HG02938 (cell line): ENCODE measurements at regions not wholly inside any gene's neighbourhood (a gene's known extent, or its start where the extent isn't known, plus 50 kb on each side); places are given as distances from the start of the nearest gene placed in this dataset.

Experiments
- ATAC-seq: cut with Tn5 transposase; IDR thresholded peaks from one replicate; pipeline ENCODE4 v1.9.1; 2021; ENCODE audit warnings: mild to moderate bottlenecking, moderate library complexity; ENCODE audit not compliant: unreplicated experiment

DNA sequence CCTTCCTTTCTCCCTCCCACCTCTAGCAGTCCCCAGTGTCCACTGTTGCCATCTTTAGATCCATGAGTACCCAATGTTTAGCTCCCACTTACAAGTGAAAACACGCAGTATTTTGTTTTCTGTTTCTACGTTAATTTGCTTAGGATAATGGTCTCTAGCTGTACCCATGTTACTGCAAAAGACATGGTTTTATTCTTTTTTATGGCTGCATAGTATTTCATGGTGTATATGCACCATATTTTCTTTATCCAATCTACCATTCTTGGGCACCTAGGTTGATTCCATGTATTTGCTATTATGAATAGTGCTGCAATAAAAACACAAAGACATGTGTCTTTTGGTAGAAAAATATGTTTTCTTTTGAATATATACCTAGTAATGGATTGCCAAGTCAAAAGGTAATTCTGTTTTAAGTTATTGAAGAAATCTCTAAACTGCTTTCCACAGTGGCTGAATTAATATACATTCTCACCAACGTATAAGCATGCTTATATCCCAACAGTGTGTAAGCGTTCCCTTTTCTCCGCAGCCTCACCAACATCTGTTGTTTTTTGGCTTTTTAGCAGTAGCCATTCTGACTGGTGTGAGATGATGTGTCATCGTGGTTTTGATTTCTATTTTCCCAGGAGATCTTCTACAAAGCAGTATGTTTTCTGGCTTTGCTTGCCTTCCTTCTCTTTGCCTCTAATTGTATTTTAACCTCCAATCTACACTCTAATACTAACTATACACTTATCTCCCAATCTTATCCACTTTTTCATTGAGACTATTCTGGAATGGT lies 179.5 kb upstream of the PHF14 start:
- ATAC-seq = no peak

DNA sequence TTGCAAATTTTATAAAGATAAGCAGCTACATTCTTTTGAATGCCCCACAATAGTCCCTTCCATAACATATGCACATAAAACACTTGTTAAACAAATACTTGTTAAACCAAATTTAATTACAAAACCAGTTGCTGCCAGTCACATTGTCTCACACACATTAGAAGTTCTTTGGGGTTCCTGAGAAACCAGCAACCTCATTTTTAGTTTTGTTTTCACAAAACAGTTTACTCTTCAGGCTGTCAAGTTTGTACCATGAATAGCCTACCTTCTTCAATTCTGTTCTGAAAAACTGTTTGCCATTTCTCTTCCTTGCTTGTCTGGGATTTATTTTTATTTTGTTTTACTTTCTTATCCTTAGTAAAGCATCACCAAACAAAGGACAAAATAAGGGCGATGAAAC lies 176.5 kb upstream of the PHF14 start:
- no peak for ATAC-seq

DNA sequence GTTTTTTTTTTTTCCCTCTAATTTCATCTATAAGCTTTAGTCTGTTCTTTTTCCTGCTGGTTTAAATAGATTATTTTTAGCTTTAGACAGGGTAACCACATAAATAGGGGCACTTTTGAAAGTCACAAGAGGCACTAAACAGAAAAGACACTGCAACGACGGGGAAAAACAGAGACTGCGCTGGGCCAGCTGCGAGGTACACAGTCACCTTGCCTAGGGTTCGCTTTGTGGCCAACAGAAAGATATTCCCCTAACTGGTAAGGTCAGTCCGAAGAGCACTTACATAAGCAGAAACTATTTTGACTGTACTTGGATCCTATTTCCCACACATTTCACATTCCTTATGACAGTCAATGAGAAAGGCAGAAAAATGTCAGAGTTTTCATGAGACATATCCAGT lies 175.6 kb upstream of the PHF14 start:
- ATAC-seq = no peak

DNA sequence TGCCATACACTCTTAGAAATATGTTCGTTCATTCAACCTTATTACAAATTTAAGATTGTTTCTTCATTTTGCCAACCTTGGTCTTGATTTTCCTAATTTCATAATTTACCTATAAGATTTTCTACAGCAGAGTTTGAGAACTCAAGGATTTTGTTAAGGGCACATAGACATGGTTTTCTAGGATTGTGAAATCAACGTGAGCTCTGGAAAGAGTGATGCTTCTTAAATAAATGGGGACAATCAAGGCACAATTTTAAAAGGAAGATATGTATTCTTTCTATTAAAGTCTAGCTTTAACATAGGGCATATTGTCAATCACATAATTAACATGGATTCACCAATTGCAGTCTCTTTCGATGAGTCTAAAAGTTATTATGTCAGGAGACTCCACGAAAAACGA lies 174.2 kb upstream of the PHF14 start:
- no peak for ATAC-seq

GRCh38 chr7:10802011-10802410 lies 171.7 kb upstream of the PHF14 start:
- ATAC-seq = no peak

DNA sequence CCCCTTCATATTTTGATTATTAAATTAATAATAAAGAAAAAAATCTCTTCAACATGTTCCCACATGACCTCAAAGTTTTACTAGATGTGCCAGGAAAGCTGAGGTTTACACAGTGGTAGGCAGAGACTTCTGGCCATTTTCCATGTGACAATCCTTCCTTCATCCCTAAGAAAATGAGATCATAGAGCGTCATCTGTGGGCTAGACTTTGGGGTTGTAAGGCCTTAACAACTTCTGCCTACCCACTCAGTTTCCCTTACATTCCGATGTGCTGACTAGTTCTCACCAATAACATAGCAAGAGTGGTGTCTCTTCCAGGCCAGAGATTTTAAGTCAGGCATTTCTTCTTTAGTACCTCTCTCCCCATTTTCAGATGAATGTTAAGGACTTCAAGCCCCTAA lies 171.1 kb upstream of the PHF14 start:
- ATAC-seq = no peak

GRCh38 chr7:10803720-10804119 lies 170.0 kb upstream of the PHF14 start:
- no peak for ATAC-seq

DNA sequence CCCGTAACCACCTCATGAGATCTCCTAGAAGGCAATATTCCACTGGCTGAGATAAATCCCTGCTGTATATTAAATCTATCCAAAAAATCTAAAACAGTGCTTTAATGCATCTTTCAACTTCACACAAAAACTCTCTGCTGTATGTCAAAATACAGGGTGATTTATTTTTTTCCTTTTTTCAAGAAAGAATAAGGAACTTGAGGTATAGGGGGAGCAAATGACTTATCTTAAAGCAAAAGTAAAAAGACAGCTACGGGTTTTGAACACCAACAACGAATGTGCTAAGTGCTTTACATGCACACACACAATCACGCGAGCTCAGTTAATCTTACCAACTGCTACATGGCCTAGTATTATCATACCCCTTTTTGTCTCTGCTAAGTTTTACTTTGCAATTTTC lies 168.9 kb upstream of the PHF14 start:
- ATAC-seq = no peak

DNA sequence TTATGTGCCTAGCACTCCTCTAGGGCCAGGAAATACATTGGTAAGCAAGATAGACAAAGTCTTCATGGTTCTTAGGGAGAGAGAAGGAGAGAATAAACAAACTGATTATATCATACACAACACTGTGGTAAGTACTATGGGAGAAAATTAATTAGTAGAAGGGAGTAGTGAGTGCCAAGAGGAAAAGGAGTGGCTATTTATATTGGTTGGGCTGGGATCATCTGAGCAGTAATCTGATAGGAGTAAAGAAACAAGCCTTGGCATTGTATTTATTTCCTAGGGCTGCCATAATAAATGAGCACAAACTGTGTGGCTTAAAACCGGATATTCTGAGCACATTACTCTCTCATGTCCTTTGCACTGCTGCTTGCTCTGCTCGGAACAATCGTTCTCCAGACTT lies 158.1 kb upstream of the PHF14 start:
- no peak for ATAC-seq

DNA sequence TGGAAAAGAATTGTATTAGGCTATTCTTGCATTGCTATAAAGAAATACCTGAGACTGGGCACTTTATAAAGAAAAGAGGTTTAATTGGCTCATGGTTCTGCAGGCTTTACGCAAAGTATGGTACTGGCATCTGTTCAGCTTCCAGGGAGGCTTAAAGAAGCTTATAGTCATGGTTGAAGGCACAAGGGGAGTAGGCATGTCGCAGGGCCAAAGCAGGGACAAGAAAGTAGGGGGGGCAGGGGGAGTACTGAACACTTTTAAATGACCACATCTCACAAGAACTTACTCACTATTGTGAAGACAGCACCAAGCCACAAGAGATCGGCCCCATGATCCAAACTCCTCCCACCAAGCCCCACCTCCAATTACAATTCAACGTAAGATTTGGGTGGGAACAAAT lies 152.5 kb upstream of the PHF14 start:
- ATAC-seq = no peak

DNA sequence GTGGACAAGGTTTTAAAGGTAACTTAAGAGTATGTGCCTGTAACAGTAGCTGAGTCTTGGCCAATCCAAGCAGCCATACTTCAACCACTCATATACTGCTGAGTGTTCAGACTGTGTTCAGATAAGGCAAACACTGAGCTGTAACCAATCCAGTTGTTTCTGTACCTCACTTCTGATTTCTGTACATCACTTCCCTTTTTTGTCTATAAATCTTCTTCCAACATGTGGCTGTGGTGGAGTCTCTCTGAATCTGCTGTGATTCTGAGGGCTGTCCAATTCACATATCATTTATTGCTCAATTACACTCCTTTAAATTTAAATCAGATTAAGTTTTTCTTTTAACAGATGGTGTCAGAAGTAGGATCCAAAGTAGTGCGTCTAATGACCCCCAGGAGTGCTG lies 149.5 kb upstream of the PHF14 start:
- ATAC-seq = no peak

DNA sequence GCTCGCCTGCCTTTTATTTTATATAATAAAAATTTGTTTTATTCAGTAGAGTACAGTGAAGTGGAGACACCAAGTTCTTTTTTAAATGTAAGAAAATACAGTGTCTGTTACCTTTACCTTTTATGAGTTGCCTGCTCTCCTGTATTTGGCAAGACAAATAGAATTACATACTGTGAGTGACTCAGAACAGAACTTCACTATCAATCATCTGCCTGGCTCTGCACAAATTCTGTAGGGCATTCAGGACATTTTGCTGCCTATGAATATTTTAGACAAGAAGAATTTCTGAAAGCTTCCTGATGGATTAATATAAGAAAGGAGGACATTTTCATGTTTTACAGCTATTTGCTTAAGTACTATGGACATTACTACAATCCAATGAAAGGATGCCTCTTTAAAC lies 135.4 kb upstream of the PHF14 start:
- no peak for ATAC-seq

- no peak for ATAC-seq
These were observed 128.4 kb upstream of the PHF14 start for GRCh38 chr7:10845225-10845624.

DNA sequence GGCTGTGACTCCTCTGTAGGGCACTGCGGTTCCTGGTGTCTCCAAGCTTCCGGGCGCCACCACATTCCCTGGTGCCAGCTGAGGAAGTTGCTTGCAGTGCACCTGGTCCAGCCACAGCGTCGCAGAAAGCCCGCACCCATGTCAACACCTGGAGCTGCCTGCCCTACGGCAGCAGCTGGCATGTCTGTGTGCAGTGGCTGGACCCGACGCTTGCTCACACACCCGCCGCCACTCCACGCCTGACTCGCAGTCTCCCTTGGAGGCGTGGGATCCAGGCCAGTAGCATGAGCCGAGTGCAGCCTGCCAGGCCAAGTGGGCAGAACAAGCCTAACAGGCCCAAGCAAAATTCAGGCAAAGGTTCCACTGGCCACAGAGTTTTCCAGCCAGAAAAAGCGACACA lies 118.1 kb upstream of the PHF14 start:
- ATAC-seq = no peak

GRCh38 chr7:10860516-10860915 lies 113.2 kb upstream of the PHF14 start:
- no peak for ATAC-seq

DNA sequence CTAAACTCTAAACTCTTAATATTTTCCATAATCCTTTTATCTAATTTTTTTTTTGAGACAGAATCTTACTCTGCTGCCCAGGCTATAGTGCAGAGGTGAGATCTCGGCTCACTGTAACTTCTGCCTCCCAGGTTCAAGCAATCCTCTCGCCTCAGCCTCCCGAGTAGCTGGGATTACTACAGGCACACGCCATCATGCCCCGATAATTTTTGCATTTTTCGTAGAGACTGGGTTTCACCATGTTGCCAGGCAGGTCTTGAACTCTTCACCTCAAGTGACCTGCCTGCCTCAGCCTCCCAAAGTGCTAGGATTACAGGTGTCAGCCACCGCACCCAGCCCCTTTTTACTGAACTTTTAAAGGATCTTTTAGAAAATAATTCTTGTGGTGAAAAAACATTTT lies 110.2 kb upstream of the PHF14 start:
- ATAC-seq = no peak

DNA sequence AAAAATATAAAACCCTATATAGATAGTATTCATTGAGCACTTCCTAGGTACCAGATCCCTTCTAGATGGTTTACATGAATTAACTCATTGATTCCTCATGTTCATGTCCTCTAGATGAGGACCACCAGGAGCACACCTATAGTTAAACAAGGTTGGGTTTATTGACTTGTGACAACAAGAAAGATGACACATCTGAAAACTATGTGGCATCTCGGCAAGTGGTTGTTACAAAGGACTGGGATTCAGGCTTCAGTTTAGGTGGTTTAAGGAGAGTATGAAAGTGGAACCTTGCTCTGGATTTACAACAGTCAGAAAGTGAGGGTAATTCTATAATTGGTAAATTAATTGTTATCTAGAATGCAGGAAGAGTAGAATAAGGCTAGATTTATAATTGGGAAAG lies 99.0 kb upstream of the PHF14 start:
- ATAC-seq = no peak

DNA sequence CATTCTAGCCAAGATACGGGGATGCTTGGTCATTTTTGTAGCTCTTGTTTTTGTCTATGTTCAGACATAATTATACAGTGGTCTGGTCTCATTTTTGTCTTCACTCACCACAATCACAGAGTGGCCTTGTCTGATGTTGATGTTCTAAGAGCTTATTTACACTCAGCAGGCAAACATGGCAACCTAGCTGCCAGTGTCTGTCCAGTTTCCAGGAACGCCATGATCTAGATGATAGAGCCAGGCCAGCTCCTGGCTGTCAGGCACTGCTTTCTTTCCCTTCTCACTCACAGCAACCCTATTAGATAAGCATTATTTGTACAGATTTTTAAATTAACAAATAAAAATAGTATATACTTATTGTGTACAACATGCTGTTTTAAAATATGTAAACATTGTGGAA lies 98.6 kb upstream of the PHF14 start:
- no peak for ATAC-seq

GRCh38 chr7:10888861-10889260 lies 84.8 kb upstream of the PHF14 start:
- ATAC-seq = peak; percentile 21

GRCh38 chr7:10889266-10889898 lies 84.3 kb upstream of the PHF14 start:
- peak; percentile 97 for ATAC-seq

DNA sequence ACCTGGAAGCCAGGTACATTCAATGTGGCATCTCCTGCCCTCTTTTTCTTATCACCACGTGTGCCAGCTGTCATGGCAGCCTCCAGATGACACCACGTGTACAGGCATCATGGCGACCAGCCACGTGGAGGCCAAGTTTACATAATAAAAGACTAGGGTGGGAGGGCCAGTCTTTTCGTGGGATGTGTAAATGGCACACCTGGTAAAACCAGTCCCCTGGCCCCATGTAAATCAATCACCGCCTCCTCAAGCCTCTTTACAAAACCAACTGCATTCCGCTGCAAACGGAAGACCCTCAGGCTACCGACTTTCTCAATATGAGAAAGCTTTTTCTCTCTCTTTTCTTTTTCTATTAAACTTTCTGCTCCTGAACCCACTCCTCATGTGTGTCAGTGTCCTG lies 65.1 kb upstream of the PHF14 start:
- ATAC-seq = no peak

GRCh38 chr7:10910447-10910846 lies 63.2 kb upstream of the PHF14 start:
- no peak for ATAC-seq

DNA sequence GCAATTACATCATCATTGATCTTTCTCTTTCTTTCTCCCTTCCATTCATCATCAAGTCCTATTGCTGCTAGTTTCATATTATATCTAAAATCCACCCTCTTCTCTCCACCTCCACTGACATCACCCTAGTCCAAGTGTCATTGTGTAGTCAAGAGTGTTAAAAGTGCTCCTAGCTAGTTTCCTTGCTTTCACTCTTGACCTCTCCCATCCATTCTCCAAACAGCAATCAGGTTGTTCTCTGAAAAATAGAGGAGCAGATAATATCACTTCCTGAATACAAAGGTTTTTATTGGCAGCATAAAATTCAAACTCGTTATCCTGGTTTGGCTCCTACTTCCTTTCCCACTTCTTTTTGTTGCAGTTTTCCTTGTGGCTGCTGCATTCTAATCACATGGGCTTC lies 61.6 kb upstream of the PHF14 start:
- ATAC-seq = no peak
